ENCODE measurements at regions not wholly inside any gene's neighbourhood (a gene's known extent, or its start where the extent isn't known, plus 50 kb on each side); places are given as distances from the start of the nearest gene placed in this dataset.

- Histone ChIP-seq H3K9me3 (no peaks in the 10 kb centered on the region), H3K4me1 (no peaks in the 10 kb centered on the region), H3K27ac (no peak overlapping the region), H3K4me3 (no peak overlapping the region), H3K4me2 (no peak overlapping the region)
- CTCF ChIA-PET, result no interaction called here
- no peak for TF ChIP-seq POLR2AphosphoS2 (conservative IDR thresholded peaks at IDR 0.05; ENCODE audit: low read length)
- TF ChIP-seq HES2 (IDR thresholded peaks at IDR 0.05), result no peak
- no peak for TF ChIP-seq REST (IDR thresholded peaks at IDR 0.05)
- TF ChIP-seq ESRRA (IDR thresholded peaks at IDR 0.05; ENCODE audit: borderline replicate concordance, low read length), result no peak
- no peak for TF ChIP-seq HDAC2 (IDR thresholded peaks at IDR 0.05)
- TF ChIP-seq BCL3 (IDR thresholded peaks at IDR 0.05), result no peak
- no peak for TF ChIP-seq ZFP36 (IDR thresholded peaks at IDR 0.05; ENCODE audit: borderline replicate concordance, partially characterized antibody)
- no peak for TF ChIP-seq HEYL (CRISPR knock-in tag; IDR thresholded peaks at IDR 0.05)
- TF ChIP-seq NFE2L2 (conservative IDR thresholded peaks at IDR 0.05; ENCODE audit: low read length), result peak; percentile 43; the same call in 1 of the 2 replicates
- TF ChIP-seq RARB (CRISPR knock-in tag; IDR thresholded peaks at IDR 0.05), result no peak
- TF ChIP-seq MAFK (IDR thresholded peaks at IDR 0.05; ENCODE audit: partially characterized antibody), result peak; percentile 82
- TF ChIP-seq ELK1 (IDR thresholded peaks at IDR 0.05; ENCODE audit: low read depth, low read length), result no peak
- no peak for TF ChIP-seq EHF (CRISPR knock-in tag; IDR thresholded peaks at IDR 0.05)
- no peak for TF ChIP-seq PBX3 (IDR thresholded peaks at IDR 0.05)
- TF ChIP-seq MYC (IDR thresholded peaks at IDR 0.05; ENCODE audit: borderline replicate concordance, low read length), result no peak
- DNase-seq (ENCODE audit: low read depth in 1 of 2, low spot score in 1 of 2) (no peak), FAIRE-seq (peak; percentile 23), ATAC-seq (no peak)
- POLR2A ChIA-PET, result no interaction called here
Observed at GRCh38 chr14:85359505-85359904, 170.4 kb upstream of the FLRT2 start.

GRCh38 chr14:85363358-85363757 lies 166.6 kb upstream of the FLRT2 start:
- ChIA-PET POLR2A (no interaction called here), CTCF (no interaction called here)
- Histone ChIP-seq H3K4me2 (no peak overlapping the region), H3K4me3 (no peak overlapping the region), H3K27ac (no peak overlapping the region), H3K4me1 (no peaks in the 10 kb centered on the region), H3K9me3 (no peaks in the 10 kb centered on the region)
- TF ChIP-seq ZSCAN20 (CRISPR knock-in tag; IDR thresholded peaks at IDR 0.05) (no peak), JUNB (IDR thresholded peaks at IDR 0.05) (no peak), HDAC2 (IDR thresholded peaks at IDR 0.05) (no peak), HOXB13 (CRISPR knock-in tag; IDR thresholded peaks at IDR 0.05; ENCODE audit: low read depth) (no peak), HOXA7 (CRISPR knock-in tag; IDR thresholded peaks at IDR 0.05) (no peak), RAD21 (conservative IDR thresholded peaks at IDR 0.05 in 1 of 2, IDR thresholded peaks at IDR 0.05 in 1 of 2) (no peak), TFCP2L1 (CRISPR knock-in tag; IDR thresholded peaks at IDR 0.05) (no peak), HMGXB4 (CRISPR knock-in tag; IDR thresholded peaks at IDR 0.05; ENCODE audit: borderline replicate concordance) (no peak), PBX3 (IDR thresholded peaks at IDR 0.05) (no peak)
- no peak for DNase-seq (ENCODE audit: low read depth in 1 of 2, low spot score in 1 of 2)
- ATAC-seq, result no peak
- FAIRE-seq, result no peak
- WGBS (ENCODE audit: missing lambda C conversion rate), result 23% methylated on average over 2 of the region's 2 CpGs
